GM21529 (cell line): ENCODE measurements at regions not wholly inside any gene's neighbourhood (a gene's known extent, or its start where the extent isn't known, plus 50 kb on each side); places are given as distances from the start of the nearest gene placed in this dataset.
A peak's percentile ranks its signal among the peaks of the same experiment; 100 is the strongest.
"Not testable (repeated sequence)": the region's sequence is repeated elsewhere in the genome, so short reads cannot be mapped to it uniquely, and the experiment has no call there.

Source experiments
- ATAC-seq: cut with Tn5 transposase; IDR thresholded peaks from one replicate; pipeline ENCODE4 v1.9.1; 2021; ENCODE audit not compliant: unreplicated experiment

DNA sequence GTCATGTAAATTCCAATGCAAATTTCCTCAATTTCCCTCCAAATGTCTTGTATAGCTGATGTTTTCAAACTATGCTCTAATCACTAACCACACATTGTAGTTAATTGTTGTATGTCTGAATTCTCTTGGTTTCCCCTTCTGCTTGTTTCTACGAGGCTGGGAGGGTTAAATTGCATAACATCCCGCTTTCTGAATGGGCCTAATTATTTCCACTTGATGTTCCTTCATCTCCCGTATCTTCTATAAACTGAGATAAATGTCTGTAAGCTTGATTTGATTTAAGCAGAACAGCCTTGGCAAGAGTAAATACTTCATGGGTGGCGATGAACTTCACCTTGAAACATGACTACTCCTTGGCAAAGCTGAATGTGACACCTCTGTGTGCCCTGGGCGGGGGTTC is 72.2 kb downstream of the SERINC2 start:
- no peak for ATAC-seq

DNA sequence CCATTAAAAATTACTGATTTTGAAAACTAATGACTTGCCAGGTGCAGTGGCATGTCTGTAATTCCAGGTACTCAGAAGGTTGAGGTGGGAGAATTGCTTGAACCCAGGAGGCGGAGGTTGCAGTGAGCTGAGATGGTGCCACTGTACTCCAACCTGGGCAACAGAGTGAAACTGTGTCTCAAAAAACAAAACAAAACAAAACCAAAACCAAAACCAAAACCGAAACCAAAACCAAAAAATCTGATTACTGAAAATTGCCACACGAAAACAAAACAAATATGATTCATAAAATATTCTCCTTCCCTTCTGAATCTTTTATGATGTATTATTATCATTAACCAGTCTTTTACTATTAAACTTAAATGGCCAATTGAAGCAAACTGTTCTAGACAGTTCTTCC is 74.1 kb downstream of the SERINC2 start:
- no peak for ATAC-seq

DNA sequence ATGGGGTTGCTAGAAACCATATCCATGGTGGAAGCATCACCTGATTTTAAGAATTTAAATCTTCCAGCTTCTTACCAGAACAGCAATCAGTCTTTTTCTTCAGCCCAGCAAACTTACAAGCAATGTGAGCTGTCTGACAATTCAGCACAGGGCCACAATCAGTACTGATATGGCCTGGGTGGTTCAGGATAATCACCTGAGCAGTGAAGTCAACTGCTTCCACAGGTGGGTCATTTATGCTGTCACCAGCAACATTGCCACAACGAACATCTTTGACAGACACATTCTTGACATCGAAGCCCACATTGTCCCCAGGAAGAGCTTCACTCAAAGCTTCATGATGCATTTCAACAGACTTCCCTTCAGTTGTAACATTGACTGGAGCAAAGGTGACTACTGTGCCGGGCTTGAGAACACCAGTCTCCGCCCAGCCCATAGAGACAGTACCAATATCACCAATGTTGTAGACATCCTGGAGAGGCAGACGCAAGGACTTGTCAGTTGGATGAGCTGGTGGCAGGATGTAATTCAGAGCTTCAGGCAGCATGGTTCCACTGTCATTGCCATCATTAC is 74.8 kb downstream of the SERINC2 start:
- ATAC-seq: no peak

DNA sequence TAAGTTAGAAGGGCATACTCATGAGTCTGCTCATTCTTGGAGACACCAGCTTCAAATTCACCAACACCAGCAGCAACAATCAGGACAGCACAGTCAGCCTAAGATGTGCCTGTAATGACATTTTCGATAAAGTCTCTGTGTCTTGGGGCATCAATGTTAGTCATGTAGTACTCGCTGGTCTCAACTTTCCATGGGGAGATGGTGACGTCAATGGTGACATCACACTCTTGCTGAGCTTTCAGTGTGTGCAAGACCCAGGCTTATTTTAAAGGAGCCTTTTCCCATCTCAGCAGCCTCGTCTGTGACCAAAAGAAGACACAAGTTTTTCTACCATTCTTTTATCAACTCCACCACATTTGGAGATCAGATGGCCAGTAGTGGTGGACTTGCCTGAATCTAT is 75.5 kb downstream of the SERINC2 start:
- no peak for ATAC-seq

DNA sequence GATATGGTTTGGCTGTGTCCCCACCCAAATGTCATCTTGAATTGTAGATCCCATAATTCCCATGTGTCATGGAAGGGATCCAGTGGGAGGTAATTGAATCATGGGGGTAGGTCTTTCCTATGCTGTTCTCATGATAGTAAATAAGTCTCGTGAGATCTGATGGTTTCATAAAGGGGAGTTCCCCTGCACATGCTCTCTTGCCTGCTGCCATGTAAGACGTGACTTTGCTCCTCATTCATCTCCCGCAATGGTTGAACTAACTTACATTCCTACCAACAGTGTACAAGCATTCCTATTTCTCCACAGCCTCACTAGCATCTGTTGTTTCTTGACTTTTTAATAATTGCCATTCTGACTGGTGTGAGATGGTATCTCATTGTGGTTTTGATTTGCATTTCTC is 76.6 kb downstream of the SERINC2 start:
- not testable (repeated sequence) for ATAC-seq

DNA sequence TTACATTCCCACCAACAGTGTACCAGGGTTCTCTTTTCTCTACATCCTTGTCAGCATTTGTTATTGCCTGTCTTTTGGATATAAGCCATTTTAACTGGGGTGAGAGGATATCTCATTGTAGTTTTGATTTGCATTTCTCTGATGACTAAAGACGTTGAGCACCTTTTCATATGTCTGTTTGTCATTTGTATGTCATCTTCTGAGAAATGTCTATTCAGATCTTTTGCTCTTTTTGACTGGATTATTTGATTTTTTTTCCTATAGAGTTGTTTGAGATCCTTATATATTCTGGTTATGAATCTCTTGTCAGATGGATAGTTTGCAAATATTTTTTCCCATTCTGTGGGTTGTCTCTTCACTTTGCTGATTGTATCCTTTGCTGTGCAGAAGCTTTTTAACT is 77.6 kb downstream of the SERINC2 start:
- ATAC-seq: not testable (repeated sequence)

DNA sequence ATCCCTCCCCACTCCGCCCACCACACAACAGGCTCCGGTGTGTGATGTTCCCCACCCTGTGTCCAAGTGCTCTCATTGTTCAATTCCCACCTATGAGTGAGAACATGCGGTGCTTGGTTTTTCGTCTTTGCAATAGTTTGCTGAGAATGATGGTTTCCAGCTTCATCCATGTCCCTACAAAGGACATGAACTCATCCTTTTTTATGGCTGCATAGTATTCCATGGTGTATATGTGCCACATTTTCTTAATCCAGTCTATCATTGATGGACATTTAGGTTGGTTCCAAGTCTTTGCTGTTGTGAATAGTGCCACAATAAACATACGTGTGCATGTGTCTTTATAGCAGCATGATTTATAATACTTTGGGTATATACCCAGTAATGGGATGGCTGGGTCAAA is 81.0 kb upstream of the TINAGL1 start:
- ATAC-seq: not testable (repeated sequence)

DNA sequence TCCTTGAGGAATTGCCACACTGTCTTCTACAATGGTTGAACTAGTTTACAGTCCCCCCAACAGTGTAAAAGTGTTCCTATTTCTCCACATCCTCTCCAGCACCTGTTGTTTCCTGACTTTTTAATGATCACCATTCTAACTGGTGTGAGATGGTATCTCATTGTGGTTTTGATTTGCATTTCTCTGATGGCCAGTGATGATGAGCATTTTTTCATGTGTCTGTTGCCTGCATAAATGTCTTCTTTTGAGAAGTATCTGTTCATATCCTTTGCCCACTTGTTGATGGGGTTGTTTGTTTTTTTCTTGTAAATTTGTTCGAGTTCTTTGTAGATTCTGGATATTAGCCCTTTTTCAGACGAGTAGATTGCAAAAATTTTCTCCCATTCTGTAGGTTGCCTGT is 80.5 kb upstream of the TINAGL1 start:
- not testable (repeated sequence) for ATAC-seq

DNA sequence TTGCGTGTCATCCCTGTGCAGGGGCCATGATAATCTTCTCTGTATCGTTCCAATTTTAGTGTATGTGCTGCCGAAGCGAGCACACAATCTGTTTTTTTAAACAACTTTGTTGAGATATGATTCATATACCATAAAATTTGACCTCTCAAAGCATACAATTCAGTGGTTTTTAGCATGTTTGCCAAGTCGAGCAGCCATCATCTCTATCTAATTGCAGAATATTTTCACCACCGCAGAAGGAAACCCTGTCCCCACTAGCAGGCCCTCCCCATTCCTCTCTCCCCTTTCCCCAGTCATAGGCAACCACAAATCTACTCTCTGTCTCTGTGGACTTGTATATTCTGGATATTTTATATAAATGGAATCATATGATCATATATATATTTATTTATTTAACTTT is 78.7 kb upstream of the TINAGL1 start:
- no peak for ATAC-seq

DNA sequence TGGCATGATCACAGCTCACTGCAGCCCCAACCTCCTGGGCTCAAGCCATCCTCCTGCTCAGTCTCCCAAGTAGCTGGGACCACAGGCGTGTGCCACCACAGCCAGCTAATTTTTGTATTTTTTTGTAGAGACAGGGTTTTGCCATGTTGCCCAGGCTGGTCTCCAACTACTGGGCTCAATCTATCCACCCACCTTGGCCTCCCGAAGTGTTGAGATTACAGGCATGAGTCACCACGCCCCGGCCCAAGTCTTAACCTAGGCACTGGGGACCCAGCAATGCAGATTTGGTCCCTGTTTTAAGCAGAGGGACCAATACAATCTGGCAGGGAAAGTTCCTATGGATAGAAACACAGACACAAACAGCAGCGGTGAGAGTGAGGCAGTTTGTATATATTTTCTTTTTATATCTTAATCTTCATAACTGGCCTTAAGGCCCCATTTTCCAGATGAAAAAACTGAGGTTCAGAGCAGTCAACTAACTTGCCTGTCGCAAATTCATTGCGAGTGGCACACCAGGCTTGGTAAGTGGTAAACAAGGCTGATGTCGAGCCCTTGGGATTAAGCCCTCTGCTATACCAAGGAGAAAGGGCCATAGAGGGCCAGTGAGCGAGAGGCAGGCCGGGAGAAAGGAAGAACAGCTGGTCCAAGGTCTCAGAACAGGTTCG is 77.8 kb upstream of the TINAGL1 start:
- ATAC-seq: no peak

DNA sequence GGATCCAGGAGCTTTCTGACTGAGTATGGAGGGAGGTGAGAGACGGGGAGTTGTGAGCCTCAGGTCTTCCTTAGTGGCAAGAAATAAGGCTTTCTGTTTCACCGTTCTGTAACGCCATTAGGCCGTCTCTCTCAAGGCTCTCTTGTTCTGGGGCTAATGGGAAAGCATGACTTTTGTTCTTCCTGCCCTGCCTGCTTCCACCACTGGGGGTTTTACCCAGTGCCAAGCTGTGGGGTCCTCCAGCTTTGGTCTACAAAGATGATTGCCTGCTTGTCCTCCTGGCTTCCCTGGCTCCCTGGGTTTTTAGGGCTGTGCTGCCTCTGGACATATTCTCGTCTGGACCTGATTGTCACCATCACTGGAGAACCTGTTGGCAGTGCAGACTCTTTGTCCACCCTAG is 74.8 kb upstream of the TINAGL1 start:
- no peak for ATAC-seq

DNA sequence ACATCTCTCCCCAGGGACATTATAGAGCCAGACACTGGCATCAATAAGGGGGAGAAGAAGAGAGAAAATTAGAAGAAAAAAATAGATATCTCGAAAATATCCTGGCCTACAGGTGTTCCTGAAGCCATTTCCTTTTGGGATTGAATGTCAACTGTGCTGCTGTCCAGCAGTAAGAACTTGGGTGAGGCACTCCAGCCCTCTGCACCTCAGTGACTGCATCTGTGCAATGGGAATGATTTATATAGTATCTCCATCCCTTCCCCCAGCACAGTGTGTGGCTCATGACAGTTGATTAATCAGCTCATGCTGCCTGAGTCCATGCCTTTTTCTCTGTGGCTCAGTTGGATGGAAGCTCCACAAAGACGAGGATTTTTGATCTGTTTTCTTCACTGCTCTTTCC is 74.1 kb upstream of the TINAGL1 start:
- ATAC-seq: no peak

DNA sequence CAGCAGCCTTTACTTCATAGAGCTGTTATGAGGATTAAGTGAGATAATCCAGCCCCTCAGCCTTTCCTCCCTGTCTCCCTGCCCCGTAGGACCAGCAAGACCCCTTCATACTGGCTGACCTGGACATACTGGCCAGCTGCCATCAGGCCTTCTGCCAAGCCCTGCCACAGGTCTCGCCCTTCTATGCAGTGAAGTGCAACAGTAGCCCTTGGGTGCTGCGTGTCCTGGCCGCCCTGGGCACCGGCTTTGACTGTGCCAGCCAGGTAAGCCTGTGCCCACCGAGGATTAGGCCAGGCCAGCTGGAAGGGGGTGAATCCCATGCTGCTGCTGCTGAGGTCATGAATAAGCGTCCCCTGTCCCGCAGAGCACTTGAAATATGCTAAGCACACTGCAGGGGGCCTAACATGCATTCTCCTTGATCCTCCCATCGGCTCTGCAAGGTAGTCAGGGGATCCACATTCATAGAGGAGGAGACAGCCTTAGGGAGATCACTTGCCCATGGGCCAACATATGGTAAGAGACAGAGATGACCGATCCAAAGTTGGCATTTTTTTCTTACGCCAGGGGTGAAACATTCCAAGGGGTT is 73.3 kb upstream of the TINAGL1 start:
- ATAC-seq: no peak

DNA sequence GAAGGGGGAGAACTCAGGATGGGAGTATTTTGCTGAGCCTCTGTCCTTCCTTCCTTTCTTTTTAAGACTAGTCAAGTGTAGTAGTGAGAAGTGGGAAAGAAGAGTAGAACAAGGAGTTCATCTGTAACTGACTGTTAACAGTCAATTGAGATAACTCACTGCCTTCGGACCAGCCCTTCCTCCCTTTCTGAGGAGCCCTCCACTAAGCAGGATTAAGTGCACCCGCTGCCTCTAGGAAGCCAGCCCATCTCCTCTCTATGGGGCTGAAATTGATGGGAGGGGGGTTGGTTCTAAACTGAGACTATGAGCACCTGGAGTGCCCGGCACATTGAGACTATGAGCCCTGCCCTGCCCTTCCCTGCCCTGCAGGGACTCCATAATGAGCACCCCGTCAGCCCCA is 72.7 kb upstream of the TINAGL1 start:
- ATAC-seq: no peak

DNA sequence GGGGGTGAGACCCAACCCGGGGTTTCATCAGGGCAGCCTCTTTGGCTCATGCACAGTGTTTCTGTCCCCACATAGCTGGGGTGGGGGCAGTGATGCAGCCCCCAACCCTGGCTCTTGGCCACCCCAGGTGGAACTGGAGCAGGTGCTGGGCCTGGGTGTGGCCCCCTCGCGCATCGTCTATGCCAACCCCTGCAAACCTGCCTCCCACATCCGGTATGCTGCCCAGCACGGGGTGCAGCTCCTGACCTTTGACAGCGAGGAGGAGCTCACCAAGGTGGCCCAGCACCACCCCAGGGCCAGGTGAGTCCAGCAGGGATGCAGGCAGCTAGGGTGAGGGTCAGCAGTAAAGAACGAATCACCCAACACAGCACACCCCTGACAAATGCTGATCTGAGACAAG is 72.3 kb upstream of the TINAGL1 start:
- ATAC-seq: no peak

DNA sequence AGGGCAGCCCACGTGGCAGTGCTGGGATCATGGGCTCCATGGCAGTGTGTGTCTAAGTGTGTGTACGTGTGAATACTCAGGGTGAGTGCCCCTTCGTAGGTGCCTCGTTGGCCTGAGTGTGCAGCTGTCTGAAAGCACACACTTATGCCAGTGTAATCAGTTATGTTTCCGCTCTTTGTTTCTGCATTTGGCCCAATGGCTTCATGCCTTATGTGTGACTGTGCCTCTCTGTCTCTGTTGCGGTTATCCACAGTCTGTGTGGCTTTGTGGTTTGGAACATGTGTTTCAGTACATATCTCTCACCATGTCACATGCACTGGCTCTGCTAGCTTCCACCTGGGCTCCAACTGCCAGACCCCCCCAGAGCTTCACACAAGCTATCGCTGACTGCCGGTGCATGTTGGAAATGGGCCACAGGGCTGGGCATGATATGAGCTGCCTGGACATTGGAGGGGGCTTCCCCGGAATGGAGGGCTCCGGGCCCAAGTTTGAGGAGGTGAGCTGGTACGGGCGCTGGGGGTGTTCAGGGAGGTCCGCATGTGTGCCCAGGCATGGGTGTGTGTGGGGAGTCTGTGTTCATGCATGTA is 70.3 kb upstream of the TINAGL1 start:
- peak; percentile 47 for ATAC-seq

DNA sequence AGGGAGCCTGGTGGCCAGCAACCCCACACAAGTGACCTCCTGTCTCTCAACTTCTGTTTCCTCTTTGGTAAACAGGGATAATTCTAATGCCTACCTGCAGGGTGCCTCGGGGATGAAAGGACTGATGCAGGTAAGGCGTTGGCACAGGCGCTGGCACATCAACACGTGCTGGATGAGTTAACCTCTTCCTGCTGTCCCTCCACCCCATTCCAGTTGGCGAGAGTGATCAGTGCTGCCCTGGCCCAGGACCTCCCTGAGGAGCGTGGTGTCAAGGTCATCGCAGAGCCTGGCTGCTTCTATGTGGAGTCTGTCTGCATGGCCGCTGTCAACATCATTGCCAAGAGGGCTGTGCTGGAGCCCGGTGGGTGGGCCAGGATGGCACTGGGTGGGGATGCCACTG is 69.1 kb upstream of the TINAGL1 start:
- ATAC-seq: no peak

DNA sequence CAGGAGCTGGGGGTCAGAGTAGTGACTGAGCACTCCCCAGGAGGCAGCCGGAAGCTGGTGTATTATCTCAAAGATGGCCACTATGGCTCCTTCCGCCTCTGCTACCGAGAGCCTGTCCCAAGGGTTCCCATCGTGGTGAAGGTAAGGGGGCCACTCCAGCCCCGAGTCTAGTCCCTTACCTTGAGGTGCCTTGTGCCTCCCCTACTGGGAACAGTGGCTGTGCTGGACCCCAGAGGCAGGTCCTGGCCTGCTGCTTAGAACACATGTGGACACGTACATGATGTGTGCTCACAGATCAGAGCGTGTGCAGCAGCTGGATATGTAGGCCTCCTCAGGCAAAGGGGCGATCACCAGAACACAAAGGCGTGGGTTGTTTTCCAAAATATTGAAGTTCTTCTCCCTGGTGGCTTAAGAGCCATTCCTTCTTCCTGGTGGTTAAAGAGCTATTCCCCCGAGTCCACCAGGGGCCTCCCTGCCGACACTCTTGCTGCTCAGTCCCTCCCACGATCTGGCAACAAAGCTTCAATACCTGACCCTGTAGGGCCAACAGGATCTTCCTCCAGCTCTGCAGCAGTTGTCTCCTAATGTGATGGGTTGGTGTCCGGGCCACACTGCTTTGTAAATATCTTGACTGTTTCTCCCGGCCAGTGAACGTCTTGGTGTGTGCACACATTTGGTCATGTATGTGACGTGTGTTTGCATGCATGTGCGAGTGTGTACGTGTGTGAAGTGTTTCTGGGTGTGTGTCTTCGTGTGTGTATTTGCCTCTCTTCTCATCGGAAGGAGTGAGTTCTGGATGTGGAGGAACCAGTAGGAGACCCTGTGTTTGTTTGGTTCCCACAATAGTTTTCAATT is 68.4 kb upstream of the TINAGL1 start:
- ATAC-seq: no peak

DNA sequence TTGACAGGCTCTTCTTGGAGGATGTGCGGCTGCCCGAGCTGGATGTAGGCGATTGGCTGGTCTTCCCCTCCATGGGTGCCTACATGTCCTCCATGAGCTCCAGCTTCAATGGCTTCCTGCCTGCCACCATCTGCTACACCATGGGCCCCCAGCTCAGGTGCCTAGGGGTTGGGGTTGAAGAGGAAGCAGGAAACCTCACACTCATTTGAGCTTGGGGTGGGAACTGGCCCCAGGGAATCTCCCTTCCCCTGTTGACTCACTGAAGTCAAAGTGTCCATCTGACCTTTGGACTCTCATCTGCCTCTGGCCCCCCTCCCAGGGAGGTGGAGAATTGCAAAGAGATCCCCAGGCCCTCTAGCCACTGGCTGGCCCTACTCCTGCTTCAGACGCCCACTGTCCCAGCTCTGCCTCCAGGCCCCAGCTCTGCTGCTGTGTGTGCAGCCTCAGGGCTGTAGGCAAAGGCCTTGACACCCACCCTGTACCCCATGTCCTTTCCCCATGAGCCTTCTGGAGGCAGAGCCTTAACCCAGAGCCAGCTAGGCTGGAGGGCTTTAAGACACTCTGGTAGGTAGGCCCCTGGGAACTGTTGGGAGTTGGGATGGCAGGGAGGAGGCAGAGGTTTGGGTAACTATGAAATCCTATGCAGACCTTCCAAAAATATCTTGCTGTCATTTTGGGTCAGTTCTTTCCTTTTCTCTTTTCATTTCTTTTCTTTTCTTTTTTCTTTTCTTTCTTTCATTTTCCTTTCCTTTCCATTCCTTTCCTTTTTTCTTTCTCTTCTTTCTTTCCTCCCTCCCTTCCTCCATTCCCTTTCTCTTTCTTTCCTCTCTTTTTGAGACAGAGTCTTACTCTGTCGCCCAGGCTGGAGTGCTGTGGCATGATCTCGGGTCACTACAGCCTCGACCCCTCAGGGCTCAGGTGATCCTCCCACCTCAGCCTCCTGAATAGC is 66.9 kb upstream of the TINAGL1 start:
- ATAC-seq: no peak

DNA sequence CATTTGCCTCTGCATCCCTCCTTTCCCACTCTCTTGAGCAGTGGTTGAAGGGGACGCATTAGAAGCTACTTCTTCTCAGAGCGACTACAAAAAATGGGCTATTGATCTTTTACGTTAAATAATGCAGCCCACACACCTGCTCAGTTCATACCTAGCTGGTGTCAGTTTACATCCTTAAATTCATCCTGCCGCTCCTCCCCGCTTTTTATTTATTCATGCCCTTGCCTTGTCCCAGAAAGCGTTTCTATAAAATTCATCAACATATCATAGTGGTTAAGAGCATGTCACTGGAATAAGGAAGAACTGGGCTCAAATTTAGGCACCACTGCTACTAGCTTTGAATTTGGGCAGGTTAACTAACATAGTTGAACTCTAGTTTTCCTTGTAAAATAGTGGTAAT is 66.0 kb upstream of the TINAGL1 start:
- ATAC-seq: no peak
